ENCODE measurements at regions not wholly inside any gene's neighbourhood (a gene's known extent, or its start where the extent isn't known, plus 50 kb on each side); places are given as distances from the start of the nearest gene placed in this dataset.

DNA sequence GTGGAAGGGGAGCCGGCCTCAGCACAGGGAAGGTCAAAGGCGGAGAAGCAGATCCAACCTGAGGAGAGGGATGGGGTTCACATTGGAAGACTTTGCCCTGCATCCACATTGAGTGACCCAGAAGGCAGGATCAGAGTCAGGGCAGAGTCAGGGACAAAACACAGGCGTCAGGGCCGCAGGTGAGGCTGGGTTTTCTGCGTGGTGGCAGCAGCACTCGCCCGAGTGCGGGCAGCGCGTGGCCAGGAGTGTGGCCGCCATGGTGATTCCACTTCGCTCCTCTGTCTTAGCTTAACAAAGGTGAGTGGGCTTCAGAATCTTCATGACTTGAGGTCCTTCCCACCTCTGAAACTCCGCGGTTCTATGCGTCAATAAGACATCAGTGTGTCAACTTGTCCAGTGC lies 476.9 kb upstream of the SMIM21 start:
- H3K4me1 ChIP-seq, result no peaks in the 10 kb centered on the region
- H3K9me3 ChIP-seq (ENCODE audit: control insufficient read depth, low read length), result no peaks in the 10 kb centered on the region
- H3K4me2 ChIP-seq (ENCODE audit: low read length), result no peak overlapping the region
- H3K9ac ChIP-seq, result no peak overlapping the region
- H3K4me3 ChIP-seq (ENCODE audit: low read depth, low read length), result no peak overlapping the region
- H2AFZ ChIP-seq, result no peak overlapping the region
- no peaks in the 10 kb centered on the region for H3K79me2 ChIP-seq
- H3K36me3 ChIP-seq (ENCODE audit: control insufficient read depth, insufficient read depth, low read length), result no peaks in the 10 kb centered on the region
- no peak overlapping the region for H3K27ac ChIP-seq
- TF ChIP-seq CTCF (IDR thresholded peaks at IDR 0.05), result no peak
- no peaks in the 10 kb centered on the region for H3K27me3 ChIP-seq (ENCODE audit: control insufficient read depth, insufficient read depth, low read length)

DNA sequence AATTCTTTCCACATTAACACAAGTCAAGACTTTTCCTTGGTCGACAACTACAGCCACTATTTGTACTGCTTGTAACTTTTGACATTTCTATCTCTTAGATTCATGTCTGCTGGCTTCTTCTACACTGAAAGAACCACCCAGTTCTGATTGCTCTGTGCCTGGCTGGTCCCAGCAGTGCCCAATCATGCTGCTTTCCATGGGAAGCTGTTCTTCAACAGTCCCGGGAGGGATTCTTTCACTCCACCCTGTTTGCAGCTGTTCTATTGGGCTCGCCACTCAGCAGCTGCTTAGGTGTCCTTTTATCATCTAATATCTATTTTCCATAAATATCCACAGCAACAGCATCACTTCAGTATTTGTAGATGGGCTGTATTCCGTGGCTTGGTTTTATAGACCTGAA lies 471.1 kb upstream of the SMIM21 start:
- Histone ChIP-seq H3K27me3 (ENCODE audit: control insufficient read depth, insufficient read depth, low read length) (no peaks in the 10 kb centered on the region), H3K9me3 (ENCODE audit: control insufficient read depth, low read length) (no peaks in the 10 kb centered on the region)

GRCh38 chr18:75897386-75897785 lies 469.9 kb upstream of the SMIM21 start:
- H3K9ac ChIP-seq, result no peak overlapping the region
- H3K36me3 ChIP-seq (ENCODE audit: control insufficient read depth, insufficient read depth, low read length), result no peaks in the 10 kb centered on the region
- H3K79me2 ChIP-seq, result no peaks in the 10 kb centered on the region
- no peaks in the 10 kb centered on the region for H3K4me1 ChIP-seq
- no peak overlapping the region for H3K27ac ChIP-seq
- H3K27me3 ChIP-seq (ENCODE audit: control insufficient read depth, insufficient read depth, low read length), result no peaks in the 10 kb centered on the region
- H3K9me3 ChIP-seq (ENCODE audit: control insufficient read depth, low read length), result no peaks in the 10 kb centered on the region
- no peak for TF ChIP-seq CTCF (IDR thresholded peaks at IDR 0.05)
- H2AFZ ChIP-seq, result no peak overlapping the region
- no peak overlapping the region for H3K4me3 ChIP-seq (ENCODE audit: low read depth, low read length)
- H3K4me2 ChIP-seq (ENCODE audit: low read length), result no peak overlapping the region

More for the DNA sequence above, 471.1 kb upstream of the SMIM21 start:
- Histone ChIP-seq H3K4me1 (no peaks in the 10 kb centered on the region), H3K4me2 (ENCODE audit: low read length) (no peak overlapping the region), H3K27ac (no peak overlapping the region), H3K4me3 (ENCODE audit: low read depth, low read length) (no peak overlapping the region), H3K79me2 (no peaks in the 10 kb centered on the region), H3K9ac (no peak overlapping the region), H3K36me3 (ENCODE audit: control insufficient read depth, insufficient read depth, low read length) (no peaks in the 10 kb centered on the region), H2AFZ (no peak overlapping the region)
- TF ChIP-seq CTCF (IDR thresholded peaks at IDR 0.05), result no peak

- H3K4me1 ChIP-seq, result no peaks in the 10 kb centered on the region
- no peaks in the 10 kb centered on the region for H3K27me3 ChIP-seq (ENCODE audit: control insufficient read depth, insufficient read depth, low read length)
- no peak overlapping the region for H3K4me2 ChIP-seq (ENCODE audit: low read length)
- H3K79me2 ChIP-seq, result no peaks in the 10 kb centered on the region
- no peaks in the 10 kb centered on the region for H3K9me3 ChIP-seq (ENCODE audit: control insufficient read depth, low read length)
- no peak overlapping the region for H3K9ac ChIP-seq
- H3K36me3 ChIP-seq (ENCODE audit: control insufficient read depth, insufficient read depth, low read length), result no peaks in the 10 kb centered on the region
- no peak for TF ChIP-seq CTCF (IDR thresholded peaks at IDR 0.05)
- H3K4me3 ChIP-seq (ENCODE audit: low read depth, low read length), result no peak overlapping the region
- H3K27ac ChIP-seq, result no peak overlapping the region
- H2AFZ ChIP-seq, result no peak overlapping the region
Measured at GRCh38 chr18:75896865-75897264, 469.4 kb upstream of the SMIM21 start.

GRCh38 chr18:75895135-75895534 lies 467.6 kb upstream of the SMIM21 start:
- Histone ChIP-seq H3K9ac (no peak overlapping the region), H3K4me2 (ENCODE audit: low read length) (no peak overlapping the region), H3K27me3 (ENCODE audit: control insufficient read depth, insufficient read depth, low read length) (no peaks in the 10 kb centered on the region), H3K9me3 (ENCODE audit: control insufficient read depth, low read length) (no peaks in the 10 kb centered on the region), H2AFZ (no peak overlapping the region), H3K4me1 (no peaks in the 10 kb centered on the region), H3K79me2 (no peaks in the 10 kb centered on the region), H3K36me3 (ENCODE audit: control insufficient read depth, insufficient read depth, low read length) (no peaks in the 10 kb centered on the region), H3K27ac (no peak overlapping the region), H3K4me3 (ENCODE audit: low read depth, low read length) (no peak overlapping the region)
- no peak for TF ChIP-seq CTCF (IDR thresholded peaks at IDR 0.05)
